Smooth muscle cell (in vitro differentiated cells): ENCODE measurements at regions not wholly inside any gene's neighbourhood (a gene's known extent, or its start where the extent isn't known, plus 50 kb on each side); places are given as distances from the start of the nearest gene placed in this dataset.

ENCODE experiments used
- DNase-seq: peaks from one replicate; lab custom pipeline; 2025; ENCODE audit not compliant: unreplicated experiment; lab: John Stamatoyannopoulos, UW
- H2AFZ ChIP-seq: fragments of 200-600 bp; sonication (generic); 2 replicates; pipeline ENCODE4 v1.6.0; 2016; ENCODE audit warnings: antibody characterized with exemption, low read depth, mild to moderate bottlenecking
- H3F3A ChIP-seq: fragments of 200-600 bp; sonication (generic); 2 replicates; pipeline ENCODE4 v1.6.0; 2017; ENCODE audit warnings: antibody characterized with exemption, low read depth
- H3K27ac ChIP-seq: fragments of 200-600 bp; sonication (generic); 2 replicates; pipeline ENCODE4 v1.5.1; 2016; ENCODE audit warnings: low read depth, mild to moderate bottlenecking
- H3K27me3 ChIP-seq: fragments of 200-600 bp; sonication (generic); 2 replicates; pipeline ENCODE4 v1.6.1; 2016; ENCODE audit warnings: low read depth, mild to moderate bottlenecking
- H3K36me3 ChIP-seq: fragments of 200-600 bp; sonication (generic); 2 replicates; pipeline ENCODE4 v1.5.1; 2016; ENCODE audit warnings: low read depth
- H3K4me1 ChIP-seq: fragments of 200-600 bp; sonication (generic); 2 replicates; pipeline ENCODE4 v1.5.1; 2016; ENCODE audit warnings: low read depth
- H3K4me2 ChIP-seq: fragments of 200-600 bp; sonication (generic); 2 replicates; pipeline ENCODE4 v1.6.0; 2016; ENCODE audit warnings: mild to moderate bottlenecking
- H3K4me3 ChIP-seq: fragments of 200-600 bp; sonication (generic); 2 replicates; pipeline ENCODE4 v1.5.1; 2016; ENCODE audit warnings: mild to moderate bottlenecking
- H3K79me2 ChIP-seq: fragments of 200-600 bp; sonication (generic); 2 replicates; pipeline ENCODE4 v1.6.0; 2016; ENCODE audit warnings: low read depth, mild to moderate bottlenecking
- H3K9ac ChIP-seq: fragments of 200-600 bp; sonication (generic); 2 replicates; pipeline ENCODE4 v1.6.0; 2016; ENCODE audit warnings: low read depth
- H3K9me3 ChIP-seq: fragments of 200-600 bp; sonication (generic); replicated peaks from 2 replicates; pipeline ENCODE4 v1.5.1; 2016; ENCODE audit warnings: low read depth
- H4K20me1 ChIP-seq: fragments of 200-600 bp; sonication (generic); 2 replicates; pipeline ENCODE4 v1.6.0; 2016; ENCODE audit warnings: low read depth
- CTCF ChIP-seq: fragments of 200-600 bp; sonication (generic); IDR thresholded peaks from 2 replicates; pipeline ENCODE4 v1.5.1; 2017; ENCODE audit warnings: borderline replicate concordance, mild to moderate bottlenecking, antibody characterized with exemption; ENCODE audit not compliant: insufficient read depth, poor library complexity, severe bottlenecking
- WGBS: methylation state at CpG from one replicate; pipeline ENCODE4 v1.1.7; 2016; ENCODE audit warnings: low lambda C conversion rate; 5-methylcytosine and 5-hydroxymethylcytosine counted together

- 62% methylated on average over 5 of the region's 5 CpGs for WGBS
- H3K27ac ChIP-seq: no peak overlapping the region
- TF ChIP-seq CTCF: no peak
- H2AFZ ChIP-seq: no peak overlapping the region
- no peak overlapping the region for H3K4me2 ChIP-seq
- no peak overlapping the region for H3K9ac ChIP-seq
- no peaks in the 10 kb centered on the region for H3K36me3 ChIP-seq
- H4K20me1 ChIP-seq: no peaks in the 10 kb centered on the region
- no peaks in the 10 kb centered on the region for H3K4me1 ChIP-seq
- no peaks in the 10 kb centered on the region for H3F3A ChIP-seq
- H3K27me3 ChIP-seq: no peaks in the 10 kb centered on the region
- no peaks in the 10 kb centered on the region for H3K9me3 ChIP-seq
- DNase-seq: no peak
- no peaks in the 10 kb centered on the region for H3K79me2 ChIP-seq
- no peak overlapping the region for H3K4me3 ChIP-seq
Measured at GRCh38 chr13:30151388-30151787, 156.0 kb downstream of the KATNAL1 start.

DNA sequence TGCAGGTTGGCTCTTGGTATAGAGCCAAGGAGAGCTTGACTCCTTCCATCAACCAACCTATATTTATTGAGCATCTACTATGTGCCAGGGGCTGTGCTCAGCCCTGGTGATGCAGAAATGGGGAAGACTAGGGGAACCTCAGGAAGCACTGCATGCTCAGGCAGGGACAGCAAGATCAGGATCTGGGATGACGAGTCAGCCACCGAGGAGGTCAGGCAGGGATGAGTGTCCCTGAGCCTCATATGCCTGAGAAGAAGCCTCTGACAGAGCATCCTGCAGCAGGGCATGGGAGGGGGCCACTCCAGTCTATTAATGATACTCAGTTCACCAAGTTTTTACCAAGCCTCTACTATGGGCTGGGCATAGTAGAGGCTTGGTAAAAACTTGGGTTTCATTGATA is 158.1 kb downstream of the KATNAL1 start:
- no peaks in the 10 kb centered on the region for H3K36me3 ChIP-seq
- no peaks in the 10 kb centered on the region for H3K4me1 ChIP-seq
- H3F3A ChIP-seq: no peaks in the 10 kb centered on the region
- no peak overlapping the region for H3K4me2 ChIP-seq
- no peaks in the 10 kb centered on the region for H4K20me1 ChIP-seq
- no peak overlapping the region for H3K9ac ChIP-seq
- TF ChIP-seq CTCF: no peak
- no peak overlapping the region for H3K4me3 ChIP-seq
- H3K79me2 ChIP-seq: no peaks in the 10 kb centered on the region
- H2AFZ ChIP-seq: no peak overlapping the region
- H3K9me3 ChIP-seq: no peaks in the 10 kb centered on the region
- DNase-seq: no peak
- H3K27me3 ChIP-seq: no peaks in the 10 kb centered on the region
- no peak overlapping the region for H3K27ac ChIP-seq
- 80% methylated on average over 2 of the region's 2 CpGs for WGBS

GRCh38 chr13:30148786-30149185 is 158.6 kb downstream of the KATNAL1 start:
- WGBS: 93% methylated on average over 8 of the region's 8 CpGs
- DNase-seq: no peak
- Histone ChIP-seq H3K79me2 (no peaks in the 10 kb centered on the region), H3K9me3 (no peaks in the 10 kb centered on the region), H3K4me3 (no peak overlapping the region), H3F3A (no peaks in the 10 kb centered on the region), H3K4me1 (no peaks in the 10 kb centered on the region), H4K20me1 (no peaks in the 10 kb centered on the region), H3K27ac (no peak overlapping the region), H3K27me3 (no peaks in the 10 kb centered on the region), H3K4me2 (no peak overlapping the region), H3K36me3 (no peaks in the 10 kb centered on the region), H2AFZ (no peak overlapping the region), H3K9ac (no peak overlapping the region)
- no peak for TF ChIP-seq CTCF

- no peak for DNase-seq
- H3K79me2 ChIP-seq: no peaks in the 10 kb centered on the region
- no peak overlapping the region for H3K4me2 ChIP-seq
- H3K4me1 ChIP-seq: no peaks in the 10 kb centered on the region
- no peak overlapping the region for H3K27ac ChIP-seq
- no peaks in the 10 kb centered on the region for H3K27me3 ChIP-seq
- 88% methylated on average over 9 of the region's 9 CpGs for WGBS
- no peaks in the 10 kb centered on the region for H4K20me1 ChIP-seq
- no peak overlapping the region for H3K9ac ChIP-seq
- TF ChIP-seq CTCF: no peak
- H3K36me3 ChIP-seq: no peaks in the 10 kb centered on the region
- H3K9me3 ChIP-seq: no peaks in the 10 kb centered on the region
- no peak overlapping the region for H3K4me3 ChIP-seq
- H3F3A ChIP-seq: peaks cover 3% of the 10 kb centered on the region
- no peak overlapping the region for H2AFZ ChIP-seq
Measured at GRCh38 chr13:30148171-30148754, 159.1 kb downstream of the KATNAL1 start.
